ENCODE measurements at regions not wholly inside any gene's neighbourhood (a gene's known extent, or its start where the extent isn't known, plus 50 kb on each side); places are given as distances from the start of the nearest gene placed in this dataset.
"Not testable (repeated sequence)": the region's sequence is repeated elsewhere in the genome, so short reads cannot be mapped to it uniquely, and the experiment has no call there.

DNA sequence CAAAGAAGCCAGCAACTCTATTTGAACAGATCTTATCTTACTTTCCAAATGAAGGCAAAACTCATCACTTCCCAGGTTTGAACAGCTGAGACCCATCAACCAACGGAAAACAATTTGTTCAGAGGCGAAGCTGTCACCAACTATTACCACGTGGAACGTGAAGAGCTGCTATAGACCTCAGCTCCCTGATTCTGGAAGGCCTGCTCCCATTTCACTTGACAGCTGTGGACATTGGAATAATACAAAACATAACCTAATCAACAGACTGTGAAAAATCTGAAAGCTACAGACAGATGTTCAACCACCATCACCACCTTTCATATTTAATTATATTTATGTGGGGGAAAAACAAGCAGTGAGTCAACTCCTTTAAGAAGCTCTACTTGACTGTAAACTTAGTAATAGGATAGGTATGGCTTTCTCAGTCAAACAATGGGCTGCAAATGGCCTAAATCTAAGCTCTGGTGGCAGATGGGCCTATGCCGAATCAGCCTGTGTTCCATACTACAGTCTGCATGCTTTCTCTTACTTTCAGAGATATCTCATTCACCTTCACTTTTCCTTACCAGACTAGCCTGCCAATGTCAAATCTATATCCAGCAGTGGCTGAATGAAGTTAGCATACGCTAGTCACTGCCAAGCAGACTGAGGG lies 896.4 kb downstream of the TDRD15 start:
- DNase-seq (ENCODE audit: extremely low read depth, low read depth, low spot score) = no peak

DNA sequence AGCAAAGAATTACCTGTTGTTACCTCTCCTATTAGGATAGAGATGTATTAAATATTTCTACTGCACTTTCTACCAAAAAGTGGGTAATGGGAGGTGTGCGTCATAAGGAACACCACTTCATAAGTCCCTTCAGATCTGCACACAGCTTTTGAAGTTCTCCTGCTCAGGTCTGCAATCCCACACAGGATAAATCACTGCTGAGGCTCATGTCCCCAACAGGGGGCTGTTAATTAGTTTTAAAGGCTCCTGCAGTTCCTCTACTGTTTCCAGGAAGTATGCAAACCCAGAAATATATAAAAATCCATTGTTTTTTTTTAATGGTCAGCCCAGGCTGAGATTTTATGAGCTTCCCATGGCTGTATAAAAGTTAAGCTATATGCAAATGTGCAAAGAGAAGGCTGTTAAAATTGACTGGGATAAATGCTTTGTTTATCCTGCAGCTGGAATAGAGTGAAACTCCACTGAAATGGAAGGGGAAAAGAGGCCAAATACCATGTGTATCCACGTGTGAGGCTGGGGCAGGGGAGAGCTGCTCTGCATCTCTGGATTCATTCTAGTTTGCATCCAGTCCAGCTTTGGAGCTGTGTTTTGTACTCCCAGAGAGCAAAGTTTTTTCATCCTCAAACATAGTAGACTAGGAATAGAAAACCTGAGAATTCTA lies 903.7 kb downstream of the TDRD15 start:
- DNase-seq (ENCODE audit: extremely low read depth, low read depth, low spot score) = no peak

DNA sequence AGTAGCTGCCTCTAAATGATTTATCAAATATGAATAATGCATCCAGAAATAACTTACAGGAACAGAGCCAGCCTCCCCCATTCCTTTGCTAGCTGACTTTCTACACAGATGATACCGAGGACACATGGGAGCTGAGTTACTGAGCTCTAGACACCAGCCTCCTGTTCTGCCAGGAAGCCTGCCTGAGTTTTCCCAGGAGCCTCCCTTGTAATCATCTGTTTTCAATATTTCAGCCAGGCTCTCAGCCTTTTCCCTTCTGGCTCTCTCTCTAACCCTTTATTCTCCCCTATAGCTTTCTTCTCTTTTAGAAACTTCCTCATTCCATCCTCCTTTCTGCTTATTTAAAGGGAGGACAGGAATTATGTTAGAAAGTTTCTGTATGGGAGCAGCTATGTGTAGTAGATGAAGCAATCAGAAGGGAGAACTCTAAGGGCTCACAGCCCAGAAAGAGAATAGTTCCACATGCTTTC lies 911.6 kb downstream of the TDRD15 start:
- DNase-seq (ENCODE audit: extremely low read depth, low read depth, low spot score) = no peak

DNA sequence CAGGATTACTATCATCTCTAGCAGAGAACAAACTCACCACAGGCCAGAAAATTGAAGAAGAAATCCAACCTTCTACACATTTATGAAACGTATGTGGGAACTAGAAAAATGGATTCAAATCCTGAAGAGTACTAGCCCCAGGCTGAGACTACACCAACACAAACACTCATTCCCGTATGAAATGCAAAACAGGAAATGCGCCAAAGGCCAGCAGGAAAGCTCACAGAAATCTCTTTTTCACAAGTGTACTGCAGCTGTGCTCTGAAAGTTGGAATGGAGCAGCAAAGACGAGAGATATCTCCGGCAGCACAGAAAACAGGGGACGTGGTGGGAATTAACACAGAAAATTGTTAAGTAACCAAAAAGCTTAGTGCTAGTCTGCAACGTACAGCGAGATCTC lies 913.5 kb downstream of the TDRD15 start:
- DNase-seq (ENCODE audit: extremely low read depth, low read depth, low spot score) = no peak

DNA sequence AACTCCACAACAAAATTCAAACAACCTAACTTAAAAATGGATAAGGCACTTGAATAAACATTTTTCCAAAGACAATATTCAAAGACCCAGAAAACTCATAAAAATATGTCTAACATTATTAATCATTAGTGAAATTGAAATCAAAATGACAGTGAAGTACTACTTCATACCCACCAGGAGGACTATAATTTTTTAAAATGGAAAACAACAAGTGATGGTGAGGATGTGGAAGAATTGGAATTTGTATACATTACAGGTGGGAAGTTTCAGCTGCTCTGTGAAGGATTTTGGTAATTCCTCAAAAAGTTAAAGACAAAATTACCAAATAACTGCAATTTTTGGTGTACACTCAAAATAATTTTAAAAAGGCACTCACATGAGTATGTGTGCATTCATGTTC lies 920.0 kb downstream of the TDRD15 start:
- DNase-seq (ENCODE audit: extremely low read depth, low read depth, low spot score) = no peak

DNA sequence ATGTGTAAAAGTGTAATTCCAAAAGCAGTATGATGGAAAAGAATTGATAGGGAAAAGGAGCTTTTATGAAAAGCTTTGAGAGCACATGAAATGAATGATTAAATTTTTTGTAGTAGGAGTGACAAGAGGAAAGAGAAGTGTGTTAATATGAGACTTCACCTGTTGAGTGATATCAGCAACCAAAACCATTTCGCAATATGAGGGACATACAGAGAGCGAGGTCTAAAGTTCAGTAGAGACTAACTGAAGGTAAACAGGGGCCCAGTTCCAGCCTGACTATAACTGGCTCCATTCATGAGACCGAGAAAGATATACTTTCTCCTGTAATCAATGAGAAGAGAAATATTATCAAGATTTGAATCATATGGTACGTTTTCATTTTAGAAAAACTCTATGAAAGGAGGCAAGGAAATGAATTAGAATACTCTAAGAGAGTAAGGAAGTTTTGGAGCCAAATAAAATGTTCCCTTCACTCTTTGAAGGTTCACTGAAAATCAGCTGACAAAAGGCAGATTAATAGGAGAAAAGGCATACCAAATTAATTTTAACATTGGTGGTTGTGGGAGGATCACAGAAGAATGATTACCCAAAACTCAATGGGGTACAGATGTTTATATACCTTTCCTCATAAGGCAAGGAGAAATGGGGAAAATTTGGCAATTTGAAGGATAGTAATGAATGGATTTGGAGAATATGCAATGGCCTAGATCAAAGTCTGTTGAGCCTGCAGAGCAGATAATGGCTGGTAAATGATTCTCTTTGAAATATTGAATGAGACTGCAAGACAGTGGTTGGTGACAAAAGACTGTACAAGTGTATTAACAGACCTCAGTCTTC lies 932.2 kb downstream of the TDRD15 start:
- no peak for DNase-seq (ENCODE audit: extremely low read depth, low read depth, low spot score)

DNA sequence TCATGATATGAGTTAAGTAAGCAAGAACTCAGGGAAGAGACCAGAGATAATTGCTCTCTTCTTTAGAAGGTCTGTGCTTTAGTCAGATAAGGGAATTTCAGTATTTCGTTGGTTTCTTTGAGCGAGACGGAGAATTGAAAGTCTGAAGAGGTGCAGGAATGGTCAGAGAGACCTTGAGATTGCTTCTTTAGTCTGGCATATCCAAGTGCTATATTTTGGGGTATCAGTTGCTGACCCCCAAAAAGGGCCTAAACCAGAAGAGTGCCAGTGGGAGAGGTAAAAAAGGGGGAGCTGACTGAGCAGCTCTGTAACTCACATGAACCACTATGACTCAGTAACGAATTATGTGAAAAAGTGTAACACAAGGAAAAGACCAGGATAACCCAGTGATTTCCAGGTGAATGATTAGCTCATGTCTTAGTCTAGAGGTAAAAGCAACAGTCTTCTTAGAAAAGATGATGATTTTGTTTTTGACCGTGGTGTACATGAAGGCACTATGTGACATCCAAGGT lies 932.9 kb downstream of the TDRD15 start:
- no peak for DNase-seq (ENCODE audit: extremely low read depth, low read depth, low spot score)

DNA sequence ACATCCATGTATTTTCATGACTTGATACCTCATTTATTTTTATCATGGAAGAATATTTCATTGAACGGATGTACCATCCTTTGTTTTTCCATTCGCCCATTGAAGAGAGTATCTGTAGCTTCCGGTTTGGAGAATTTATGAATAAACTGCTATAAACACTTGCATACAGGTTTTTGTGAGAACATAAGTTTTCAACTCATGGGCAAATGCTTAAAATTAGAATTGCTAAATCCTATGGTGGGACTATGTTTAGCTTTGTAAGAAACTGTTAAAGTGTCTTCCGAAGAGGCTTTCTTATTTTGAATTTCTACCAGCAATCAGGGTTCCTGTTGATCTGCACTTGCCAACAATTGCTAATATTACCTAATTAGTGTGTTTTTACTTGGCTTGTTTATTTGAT lies 938.9 kb downstream of the TDRD15 start:
- DNase-seq (ENCODE audit: extremely low read depth, low read depth, low spot score) = no peak

DNA sequence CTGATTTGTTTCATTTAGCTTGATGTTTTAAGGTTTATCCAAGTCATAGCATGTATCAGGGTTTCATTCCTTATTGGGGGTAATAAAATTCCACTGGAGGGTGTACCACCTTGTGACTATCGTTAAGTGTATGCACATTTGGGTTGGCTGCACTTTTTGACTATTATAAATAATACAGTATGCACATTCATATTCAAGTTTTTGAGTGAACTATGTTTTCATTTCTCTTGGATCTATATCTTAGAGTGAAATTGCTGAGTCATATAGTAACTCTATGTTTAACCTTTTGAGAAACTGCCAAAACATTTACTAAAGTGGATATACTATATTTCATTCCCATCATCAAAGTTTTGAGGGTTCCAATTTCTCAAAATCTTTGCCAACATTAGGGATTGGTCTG lies 952.7 kb downstream of the TDRD15 start:
- no peak for DNase-seq (ENCODE audit: extremely low read depth, low read depth, low spot score)

DNA sequence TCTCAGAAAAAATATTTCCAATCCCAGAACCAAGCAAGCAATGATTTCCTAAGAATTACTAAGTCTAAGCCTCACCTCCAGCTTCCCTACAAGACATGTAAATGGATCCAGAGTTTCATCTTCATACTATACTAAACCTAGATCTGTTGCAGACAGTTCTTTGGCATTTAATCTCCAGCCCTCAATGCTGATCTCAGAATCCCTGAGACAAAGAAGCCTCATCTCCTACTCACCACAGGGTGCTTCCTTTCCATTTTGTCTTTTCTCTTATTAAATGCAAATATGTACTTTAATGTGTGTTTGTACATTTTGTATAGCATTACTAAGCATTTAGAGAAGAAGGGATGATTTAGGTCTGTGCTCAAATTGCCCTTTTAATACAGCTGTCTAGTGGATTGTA lies 954.9 kb downstream of the TDRD15 start:
- DNase-seq (ENCODE audit: extremely low read depth, low read depth, low spot score) = no peak

DNA sequence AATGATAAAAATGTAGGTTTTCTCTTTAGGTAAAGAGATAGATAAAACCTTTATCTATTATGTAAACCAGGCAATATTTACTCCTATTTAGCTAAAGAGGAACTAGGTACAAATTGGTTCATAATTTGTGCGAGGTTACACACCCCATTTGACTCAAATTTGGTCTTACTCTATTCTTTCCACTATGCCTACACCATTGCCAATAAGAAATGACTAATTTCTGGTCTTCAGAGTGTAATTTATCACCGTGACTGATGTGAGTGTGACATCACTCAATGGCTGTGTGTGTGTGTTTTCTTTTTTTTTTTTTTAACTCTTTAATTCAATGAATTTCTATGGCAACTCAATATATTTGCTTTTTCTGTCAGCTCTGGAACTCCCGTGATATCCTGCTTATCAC lies 955.8 kb downstream of the TDRD15 start:
- DNase-seq (ENCODE audit: extremely low read depth, low read depth, low spot score) = no peak

DNA sequence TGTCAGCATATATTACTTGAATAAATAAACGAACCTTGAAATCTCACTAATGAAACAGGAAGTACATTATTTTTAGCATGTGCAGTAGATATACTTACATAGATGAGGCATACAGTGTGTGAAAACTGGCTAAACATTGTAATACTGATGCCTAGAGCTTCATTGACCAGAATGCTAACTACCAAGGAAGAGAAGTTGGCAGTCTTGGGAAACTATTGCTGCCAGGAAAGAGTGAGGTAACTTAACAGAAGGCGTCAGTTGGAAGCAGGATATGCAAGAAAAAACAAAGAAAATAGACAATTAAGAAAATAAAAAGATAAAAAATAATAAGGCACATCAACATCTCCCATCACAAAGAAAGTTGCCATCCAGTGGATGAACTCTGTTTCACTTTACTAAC lies 963.0 kb downstream of the TDRD15 start:
- no peak for DNase-seq (ENCODE audit: extremely low read depth, low read depth, low spot score)

DNA sequence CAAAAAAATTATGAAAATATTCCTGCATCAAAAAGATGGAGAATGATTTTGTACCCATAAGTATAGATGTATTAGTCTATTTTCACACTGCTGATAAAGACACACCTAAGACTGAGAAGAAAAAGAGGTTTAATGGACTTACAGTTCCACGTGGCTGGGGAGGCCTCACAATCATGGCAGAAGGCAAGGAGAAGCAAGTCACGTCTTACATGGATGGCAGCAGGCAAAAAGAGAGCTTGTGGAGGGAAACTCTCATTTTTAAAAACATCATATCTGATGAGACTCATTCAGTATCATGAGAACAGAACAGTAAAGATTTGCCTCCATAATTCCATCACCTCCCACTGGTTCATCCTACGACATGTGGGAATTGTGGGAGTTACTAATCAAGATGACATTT lies 979.8 kb downstream of the TDRD15 start:
- DNase-seq (ENCODE audit: extremely low read depth, low read depth, low spot score) = not testable (repeated sequence)

DNA sequence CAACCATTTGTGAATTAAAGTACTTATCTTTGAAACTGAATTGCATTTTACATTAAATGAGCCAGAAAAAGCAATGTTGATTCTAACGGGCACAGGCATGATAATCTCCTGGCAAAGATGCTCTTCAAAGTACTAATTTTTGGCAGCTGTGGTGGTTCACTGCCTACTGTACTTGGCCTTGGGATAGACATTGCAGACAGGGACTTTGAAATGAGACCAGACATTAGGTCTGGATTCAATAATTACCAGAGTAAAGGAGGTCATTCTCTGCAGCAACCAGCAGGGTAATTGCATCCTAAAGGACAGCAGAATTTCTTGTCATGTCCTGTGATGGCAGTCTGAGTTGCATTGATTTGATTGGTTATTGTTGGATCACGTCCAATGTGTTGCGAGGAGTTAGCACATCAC lies 986.5 kb downstream of the TDRD15 start:
- no peak for DNase-seq (ENCODE audit: extremely low read depth, low read depth, low spot score)

DNA sequence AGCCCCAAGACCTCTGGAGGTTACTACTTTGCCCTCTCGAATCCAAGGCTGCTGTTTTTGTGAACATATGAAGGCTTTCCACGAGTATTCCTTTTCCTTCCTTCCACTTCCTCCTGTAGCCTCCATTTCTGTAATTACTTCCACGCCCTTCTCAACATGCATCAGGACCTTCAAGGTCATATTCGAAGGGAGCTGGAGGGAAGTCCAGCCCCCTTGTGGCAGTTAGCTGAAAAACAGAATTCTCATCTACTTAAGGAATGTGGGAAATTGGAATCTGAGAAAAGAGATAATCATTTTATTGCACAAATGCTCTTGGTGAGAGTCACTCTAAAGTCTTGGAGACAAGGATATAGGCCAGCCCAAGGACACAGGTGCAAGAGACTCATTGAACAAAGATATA lies 1000.2 kb downstream of the TDRD15 start:
- no peak for DNase-seq (ENCODE audit: extremely low read depth, low read depth, low spot score)

DNA sequence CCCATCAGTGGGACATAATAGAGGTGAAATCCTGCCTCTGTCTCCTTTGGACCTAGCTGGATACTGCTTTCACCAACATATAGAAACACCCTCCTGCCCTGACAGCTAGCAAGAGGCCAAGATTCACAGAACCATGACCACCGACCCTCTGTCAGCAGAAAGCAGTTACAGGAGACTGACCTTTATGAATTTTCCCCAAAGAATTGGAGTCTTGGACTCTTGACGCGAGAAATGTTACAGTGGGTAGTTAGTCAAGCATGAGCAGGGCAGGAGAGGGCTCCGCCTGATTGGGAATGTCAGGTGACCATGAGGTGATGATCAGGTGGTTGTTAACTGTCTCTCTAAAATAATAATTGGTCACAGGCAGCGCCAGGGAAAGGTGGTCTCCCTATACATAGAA lies 1002.3 kb downstream of the TDRD15 start:
- no peak for DNase-seq (ENCODE audit: extremely low read depth, low read depth, low spot score)

DNA sequence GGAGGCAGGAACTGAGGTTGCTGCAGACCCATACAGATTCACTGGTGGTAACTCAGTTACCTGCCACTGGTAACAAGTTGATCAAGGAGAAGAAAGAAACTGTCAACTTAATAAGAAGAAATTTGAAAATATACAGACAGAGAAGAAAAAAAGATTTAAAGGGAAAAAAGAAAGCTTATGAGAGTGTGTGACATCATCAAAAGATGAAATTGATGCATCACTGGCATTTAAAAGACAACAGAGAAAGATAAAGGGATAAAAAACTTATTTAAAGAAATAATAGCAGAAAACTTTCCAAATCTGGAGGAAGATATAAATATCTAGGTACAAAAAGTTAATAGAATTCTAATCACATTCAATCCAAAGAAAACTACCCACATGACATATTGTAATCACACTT lies 1003.2 kb downstream of the TDRD15 start:
- DNase-seq (ENCODE audit: extremely low read depth, low read depth, low spot score) = no peak

DNA sequence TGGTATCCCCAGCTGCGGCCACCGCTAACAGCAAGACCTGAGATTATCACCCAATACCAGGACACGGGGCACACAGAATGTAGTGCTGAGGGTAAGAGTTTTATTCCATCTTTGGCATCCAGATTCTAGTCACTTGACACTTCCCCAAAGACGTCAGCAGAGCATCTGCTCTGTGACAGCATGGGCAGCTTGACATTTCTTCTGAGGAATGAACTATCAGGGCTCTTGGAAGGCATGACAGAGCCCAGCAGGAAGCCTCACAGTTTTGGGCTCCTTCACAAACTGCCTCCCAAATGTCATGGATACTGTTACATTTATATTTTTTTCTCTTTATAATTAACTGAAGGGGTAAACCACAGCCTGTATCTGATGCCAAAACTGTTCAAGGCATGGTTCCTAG lies 1010.7 kb downstream of the TDRD15 start:
- no peak for DNase-seq (ENCODE audit: extremely low read depth, low read depth, low spot score)

DNA sequence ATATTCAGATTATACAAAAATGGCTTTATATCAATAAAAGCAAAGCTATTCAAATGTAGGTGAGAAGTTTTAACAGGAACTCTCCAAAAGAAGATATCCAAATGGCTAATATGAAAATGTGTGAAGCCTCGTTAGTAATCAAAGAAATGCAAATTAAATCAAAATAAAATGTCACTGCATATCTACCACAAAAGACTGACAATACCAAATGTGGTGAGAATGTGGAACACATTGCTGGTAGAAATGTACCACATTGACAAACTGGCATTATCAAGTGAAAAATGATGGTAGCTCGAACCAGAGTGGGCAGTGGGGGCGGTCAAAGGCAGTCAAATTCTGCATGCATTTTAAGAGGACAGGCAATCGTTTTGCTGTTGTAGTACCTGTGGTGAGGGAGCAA lies 1012.7 kb downstream of the TDRD15 start:
- DNase-seq (ENCODE audit: extremely low read depth, low read depth, low spot score) = no peak

DNA sequence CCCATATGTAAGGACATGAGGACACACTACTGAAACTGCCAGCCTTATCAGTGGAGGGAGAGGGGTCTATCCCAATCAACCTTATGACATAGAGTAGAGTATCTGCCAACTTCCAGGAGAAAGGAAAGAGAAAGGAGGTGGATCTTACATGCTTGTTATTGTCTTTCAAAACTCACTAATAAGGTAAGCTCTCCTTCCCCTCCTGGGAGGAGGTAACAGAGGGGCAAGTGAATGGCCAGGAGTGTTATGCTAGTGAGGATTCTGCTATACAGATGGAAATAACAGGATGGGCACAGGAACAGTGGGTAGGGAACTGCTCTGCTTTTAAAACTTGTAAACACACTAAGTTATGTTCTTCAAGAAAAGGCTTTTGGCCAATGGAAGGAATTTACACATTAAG lies 1020.1 kb downstream of the TDRD15 start:
- DNase-seq (ENCODE audit: extremely low read depth, low read depth, low spot score) = no peak

DNA sequence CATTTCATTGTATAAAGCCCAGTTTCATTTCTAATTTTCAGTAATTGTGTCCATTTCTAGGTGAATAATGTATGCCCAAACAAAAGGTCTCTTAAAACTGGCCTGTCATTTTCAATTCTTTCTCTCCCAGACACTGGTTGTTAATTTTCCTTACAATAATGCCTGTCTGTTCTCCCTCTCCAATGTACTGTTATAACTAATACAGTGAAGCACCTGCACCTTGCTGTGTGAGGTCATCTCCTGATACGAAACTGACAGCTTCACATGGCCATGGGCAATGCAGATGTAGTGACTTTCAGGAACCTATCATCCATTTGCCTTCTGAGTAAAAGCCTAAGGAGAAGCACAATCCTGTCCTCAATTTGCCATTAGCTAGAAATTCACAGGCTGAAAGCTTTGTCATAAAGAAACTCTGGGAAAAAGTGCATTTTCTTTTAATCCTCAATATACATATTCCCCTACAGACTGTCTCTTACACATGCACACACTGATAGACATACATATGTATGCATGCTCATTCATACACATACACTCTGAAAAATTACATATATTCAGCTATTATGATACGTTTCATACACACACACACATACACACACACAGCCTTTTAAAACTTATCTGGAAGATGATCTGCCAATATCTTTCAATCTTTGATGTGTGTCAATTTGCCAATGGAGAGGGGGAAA lies 1030.3 kb downstream of the TDRD15 start:
- DNase-seq (ENCODE audit: extremely low read depth, low read depth, low spot score) = no peak

All from glomerular endothelial cell (primary cell).